GM18508 (cell line): ENCODE measurements at regions not wholly inside any gene's neighbourhood (a gene's known extent, or its start where the extent isn't known, plus 50 kb on each side); places are given as distances from the start of the nearest gene placed in this dataset.
"Not testable (repeated sequence)": the region's sequence is repeated elsewhere in the genome, so short reads cannot be mapped to it uniquely, and the experiment has no call there.

Source experiments
- ATAC-seq: cut with Tn5 transposase; IDR thresholded peaks from one replicate; pipeline ENCODE4 v1.9.1; 2021; ENCODE audit warnings: moderate number of reproducible peaks; ENCODE audit not compliant: insufficient read depth, unreplicated experiment

DNA sequence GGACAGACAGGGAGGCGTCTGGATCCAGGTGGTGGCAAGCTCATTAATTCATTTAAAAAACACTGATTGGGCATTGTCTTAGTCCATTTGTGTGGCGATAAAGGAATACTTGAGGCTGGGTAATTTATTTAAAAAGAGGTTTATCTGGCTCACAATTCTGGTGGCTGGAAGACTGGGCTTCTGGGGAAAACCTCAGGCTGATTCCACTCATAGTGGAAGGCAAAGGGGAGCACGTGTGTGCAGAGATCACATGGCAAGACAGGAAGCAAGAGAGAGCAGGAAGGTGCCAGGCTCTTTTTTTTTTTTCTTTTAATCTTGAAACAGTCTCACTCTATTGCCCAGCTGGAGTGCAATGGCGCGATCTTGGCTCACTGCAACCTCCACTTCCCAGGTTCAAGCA is 100.2 kb upstream of the METTL14 start:
- no peak for ATAC-seq

DNA sequence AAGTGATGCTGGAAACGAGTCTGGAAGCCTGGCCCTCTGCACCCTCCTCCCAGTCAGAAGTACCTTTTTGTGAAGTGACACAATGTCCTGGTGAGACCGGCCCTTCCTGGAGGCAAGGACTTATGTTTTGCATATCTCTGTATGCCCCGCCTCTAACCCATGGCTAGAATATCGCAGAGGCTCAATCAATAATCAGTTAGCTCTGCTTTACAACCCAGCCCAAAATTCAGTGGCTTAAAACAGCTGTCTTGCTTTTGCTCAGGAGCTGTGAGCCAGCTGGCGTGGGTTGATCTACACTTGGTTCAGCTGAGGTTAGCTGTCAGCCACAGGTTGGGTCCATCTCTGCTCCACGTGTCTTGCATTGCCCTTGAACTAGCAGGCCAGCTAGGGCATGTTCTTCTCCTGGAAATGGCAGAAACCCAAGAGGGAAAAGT is 98.8 kb upstream of the METTL14 start:
- no peak for ATAC-seq

DNA sequence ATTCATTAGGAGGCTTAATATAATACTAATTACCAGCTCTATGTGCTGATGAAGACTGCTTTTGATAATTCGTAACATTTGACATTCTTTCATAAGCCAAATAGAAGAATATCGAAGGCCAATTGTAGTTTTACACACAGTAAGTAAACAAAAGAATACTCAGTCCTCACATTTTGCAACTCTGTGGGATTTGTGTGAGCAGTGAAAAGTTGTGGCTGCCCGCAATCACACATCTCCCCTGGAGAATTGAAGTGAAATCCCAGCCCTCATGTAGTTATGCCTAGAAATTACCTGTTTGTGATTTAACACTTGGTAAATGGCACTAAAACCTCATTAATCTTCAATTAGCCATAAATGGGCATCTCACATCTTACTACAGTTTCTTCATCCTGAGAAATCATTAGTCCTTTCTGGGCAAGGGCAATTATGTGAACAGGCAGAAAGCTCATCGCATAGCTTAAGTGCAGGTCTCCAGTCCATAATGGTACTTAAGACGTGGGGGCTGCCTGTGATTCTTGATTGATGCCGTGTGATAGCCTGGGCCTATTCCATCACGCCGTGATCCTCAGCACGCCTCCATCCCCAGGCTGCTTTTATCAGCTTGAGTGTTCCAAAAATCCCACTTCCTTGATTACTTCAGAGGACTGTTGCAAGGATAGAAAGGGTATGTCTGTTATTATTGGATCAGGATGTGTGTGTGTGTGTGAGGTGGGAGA is 97.9 kb upstream of the METTL14 start:
- no peak for ATAC-seq

DNA sequence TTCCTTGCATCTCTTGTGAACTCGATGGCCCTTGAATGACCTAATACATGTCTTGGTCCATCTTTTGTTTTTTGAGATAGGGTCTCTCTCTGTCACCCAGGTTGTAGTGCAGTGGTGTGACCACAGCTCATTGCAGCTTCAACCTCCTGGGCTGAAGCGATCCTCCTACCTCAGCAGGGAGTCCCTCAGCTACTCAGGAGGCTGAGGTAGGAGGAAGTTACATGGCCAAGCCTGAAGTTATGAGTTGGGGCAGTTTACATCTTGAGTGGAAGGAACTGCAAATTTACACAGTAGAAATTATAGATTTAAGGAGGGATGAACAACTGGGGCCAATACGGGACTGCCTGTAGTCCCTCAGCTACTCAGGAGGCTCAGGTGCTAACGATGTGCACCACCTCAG is 97.2 kb upstream of the METTL14 start:
- no peak for ATAC-seq

DNA sequence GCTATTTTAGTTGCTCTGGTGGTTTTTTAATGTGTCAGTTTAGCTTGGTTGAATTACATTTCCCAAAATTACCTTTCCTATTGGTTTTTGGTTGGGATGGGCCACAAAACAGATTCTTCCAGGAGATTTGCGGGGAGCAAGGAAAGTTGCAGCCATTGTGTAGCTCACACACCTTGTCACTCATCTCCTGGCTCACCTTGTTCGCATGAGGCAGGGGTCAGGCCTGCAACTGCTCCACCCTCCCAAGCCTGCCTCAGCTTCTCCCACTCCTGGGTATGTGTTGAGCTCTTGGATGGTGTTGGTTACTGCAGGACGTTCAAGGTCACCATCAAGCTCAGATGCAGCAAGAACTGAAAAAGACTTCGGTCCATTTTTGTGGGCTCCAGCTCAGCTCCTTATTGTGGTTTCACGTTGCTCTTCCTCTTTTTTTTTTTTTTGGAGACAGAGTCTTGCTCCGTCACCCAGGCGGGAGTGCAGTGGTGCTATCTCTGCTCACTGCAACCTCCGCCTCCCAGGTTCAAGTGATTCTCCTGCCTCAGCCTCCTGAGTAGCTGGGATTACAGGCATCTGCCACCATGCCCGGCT is 95.6 kb upstream of the METTL14 start:
- no peak for ATAC-seq

DNA sequence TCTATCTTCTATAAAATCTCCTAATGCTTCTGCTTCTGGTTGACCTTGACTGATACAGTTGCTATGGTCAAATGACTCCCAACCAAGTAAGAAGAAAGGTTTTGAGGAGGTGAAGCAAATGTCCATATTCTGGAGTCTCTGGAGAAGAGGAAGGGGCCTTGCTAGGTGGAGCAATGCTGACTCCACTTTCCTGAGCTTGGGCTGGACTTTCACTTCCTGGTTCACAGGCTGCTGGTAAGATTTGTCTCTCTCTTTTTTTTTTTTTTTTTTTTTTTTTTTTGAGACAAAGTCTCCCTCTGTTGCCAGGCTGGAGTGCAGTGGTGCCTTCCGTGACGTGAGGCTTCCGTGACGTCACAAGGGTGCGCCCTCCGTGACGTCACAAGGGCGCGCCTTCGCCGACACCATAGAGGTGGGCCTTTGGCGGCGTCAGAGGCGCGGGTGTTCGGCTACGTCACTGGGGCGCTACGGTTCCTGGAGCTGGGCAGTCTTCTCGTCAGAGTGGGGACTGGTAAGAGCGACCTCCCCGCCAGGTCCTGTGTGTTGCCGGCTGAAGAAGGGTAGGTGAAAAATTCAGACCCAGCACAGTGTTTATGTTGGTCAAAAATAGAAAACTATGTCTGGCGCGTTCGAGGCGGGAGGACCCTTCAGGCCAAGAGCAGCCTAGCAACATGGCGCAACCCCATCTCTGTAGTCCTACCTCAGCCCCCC is 93.7 kb upstream of the METTL14 start:
- peak; percentile 98 for ATAC-seq

DNA sequence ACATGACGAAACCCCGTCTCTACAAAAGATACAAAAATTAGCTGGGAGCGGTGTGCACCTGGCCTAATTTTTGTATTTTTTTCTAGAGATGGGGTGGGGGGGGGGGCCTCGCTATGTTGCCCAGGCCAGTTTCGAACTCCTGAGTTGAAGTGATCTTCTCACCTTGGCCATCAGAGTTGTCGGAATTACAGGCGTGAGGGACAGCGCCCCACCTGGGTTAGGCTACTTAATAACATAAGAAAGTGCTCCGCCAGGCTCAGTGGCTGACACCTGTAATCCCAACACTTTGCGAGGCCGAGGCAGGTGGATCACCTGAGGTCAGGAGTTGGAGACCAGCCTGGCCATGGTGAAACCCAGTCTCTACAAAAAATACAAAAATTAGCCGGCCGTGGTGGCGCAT is 92.9 kb upstream of the METTL14 start:
- ATAC-seq: not testable (repeated sequence)

DNA sequence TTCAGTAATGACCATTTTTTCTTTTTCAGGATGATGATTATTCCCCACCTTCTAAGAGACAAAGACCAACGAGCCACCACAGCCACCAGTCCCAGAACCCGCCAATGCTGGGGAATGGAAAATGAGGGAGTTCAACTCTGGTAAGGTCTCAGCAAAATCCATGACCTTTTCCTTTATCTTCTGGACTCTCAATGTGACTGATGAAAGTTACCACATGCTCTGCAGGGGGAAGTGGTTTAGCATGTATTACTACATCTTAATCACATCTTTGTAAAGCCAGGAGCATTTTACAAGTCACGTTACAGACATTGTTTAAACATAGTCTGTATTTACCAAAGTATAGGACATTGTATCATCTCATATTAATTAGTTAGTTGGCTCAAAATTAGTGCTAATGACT is 89.3 kb upstream of the METTL14 start:
- not testable (repeated sequence) for ATAC-seq

DNA sequence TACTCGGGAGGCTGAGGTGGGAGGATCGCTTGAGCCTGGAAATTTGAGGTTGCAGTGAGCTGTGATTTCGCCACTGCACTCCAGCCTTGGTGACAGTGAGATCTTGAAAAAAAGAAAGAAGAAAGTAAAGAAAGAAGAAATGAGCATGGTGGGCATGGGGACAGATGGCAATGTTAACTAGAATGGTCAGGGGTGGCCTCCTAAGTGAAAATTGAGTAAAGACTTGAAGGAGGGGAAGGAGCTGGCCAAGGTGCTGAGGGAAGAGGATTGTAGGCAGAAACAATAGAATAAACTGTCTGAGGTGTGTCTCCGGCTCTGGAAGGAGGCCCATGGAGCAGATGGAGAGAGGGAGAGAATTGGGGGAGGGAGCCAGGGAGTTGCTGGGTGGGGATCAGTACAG is 60.1 kb upstream of the METTL14 start:
- ATAC-seq: not testable (repeated sequence)

DNA sequence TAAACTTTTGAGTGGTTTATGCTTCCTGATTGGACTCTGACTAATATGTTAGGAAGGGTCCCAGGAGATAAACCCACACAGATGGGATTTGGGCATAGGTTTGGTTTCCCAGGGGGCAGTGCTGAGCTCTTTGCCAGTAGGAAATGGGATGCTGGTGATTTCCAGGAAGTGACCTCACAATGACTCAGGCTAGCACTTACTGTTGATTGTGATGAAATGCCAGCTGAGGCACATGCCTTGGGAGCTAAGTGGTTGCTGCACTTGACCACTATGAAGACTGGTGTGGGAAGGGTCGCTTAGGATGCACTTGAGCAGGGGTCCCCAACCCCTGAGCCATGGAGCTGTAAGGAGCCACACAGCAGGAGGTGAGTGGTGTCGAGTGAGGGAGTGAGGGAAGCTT is 55.5 kb upstream of the METTL14 start:
- not testable (repeated sequence) for ATAC-seq

DNA sequence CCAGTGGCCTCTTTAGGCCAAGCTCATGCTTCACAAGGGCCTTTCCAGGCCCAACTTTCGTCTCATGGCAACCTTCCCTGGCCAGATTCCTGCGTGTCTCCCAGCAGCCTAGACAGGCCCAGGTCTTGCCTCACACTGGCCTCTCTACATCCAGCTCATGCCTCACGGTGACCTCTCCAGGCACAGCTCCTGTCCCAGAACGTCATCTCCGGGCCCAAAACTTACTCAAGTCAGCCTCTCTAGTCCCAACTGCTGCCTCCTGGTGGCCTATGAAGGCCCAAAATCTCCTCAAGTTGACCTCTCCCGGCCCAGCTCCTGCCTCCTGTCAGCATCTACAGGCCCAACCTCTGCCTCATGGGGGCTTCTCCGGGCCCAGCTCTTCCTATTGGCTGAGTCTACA is 54.3 kb upstream of the METTL14 start:
- not testable (repeated sequence) for ATAC-seq

DNA sequence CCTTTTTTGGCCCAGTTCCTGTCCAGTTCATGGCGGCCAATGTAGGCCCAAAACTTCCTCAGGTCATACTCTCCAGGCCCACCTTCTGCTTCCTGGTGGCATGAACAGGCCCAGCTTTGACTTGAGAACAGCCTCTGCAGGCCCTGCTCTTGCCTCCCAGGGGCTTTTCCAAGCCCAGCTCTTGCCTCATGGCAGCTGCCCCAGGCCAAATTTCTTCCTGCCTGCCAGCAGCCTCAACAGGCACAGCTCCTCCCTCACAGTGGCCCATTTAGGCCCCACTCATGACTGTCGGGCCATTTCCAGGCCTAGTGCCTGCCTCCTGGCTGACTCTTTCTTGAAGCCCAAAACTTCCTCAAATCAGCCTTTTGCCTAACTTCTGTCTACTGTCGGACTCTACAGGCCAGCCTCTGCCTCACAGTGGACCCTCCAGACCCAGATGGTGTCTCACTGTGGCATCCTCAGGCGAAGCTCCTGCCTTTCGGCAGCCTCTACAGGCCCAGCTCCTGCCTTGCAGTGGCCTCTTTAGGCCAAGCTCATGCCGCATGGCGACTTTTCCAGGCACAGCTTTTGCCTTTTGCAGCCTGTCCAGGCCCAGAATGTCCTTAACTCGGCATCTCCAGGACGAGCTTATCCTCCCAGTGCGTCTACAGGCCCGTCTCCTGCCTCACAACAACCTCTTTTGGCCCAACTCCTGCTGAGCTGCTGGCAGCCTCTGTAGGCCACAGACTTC is 53.7 kb upstream of the METTL14 start:
- not testable (repeated sequence) for ATAC-seq

DNA sequence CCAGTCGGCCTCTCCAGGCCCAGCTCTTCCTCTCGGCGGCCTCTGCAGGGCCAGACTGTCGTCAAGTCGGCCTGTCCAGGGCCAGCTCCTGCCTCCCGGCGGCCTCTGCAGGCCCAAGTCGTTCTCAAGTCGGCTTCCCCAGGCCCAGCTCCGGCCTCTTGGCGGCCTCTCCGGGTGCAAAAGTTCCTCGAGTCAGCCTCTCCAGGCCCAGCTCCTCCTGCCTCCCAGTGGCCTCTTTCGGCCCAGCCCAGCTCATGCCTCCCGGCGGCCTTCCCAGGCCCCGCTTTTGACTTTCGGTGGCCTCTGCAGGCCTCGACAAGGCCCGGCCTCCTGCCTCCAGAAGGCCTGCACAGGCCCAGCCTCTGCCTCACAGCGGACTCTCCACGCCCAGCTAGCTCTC is 51.7 kb upstream of the METTL14 start:
- not testable (repeated sequence) for ATAC-seq

DNA sequence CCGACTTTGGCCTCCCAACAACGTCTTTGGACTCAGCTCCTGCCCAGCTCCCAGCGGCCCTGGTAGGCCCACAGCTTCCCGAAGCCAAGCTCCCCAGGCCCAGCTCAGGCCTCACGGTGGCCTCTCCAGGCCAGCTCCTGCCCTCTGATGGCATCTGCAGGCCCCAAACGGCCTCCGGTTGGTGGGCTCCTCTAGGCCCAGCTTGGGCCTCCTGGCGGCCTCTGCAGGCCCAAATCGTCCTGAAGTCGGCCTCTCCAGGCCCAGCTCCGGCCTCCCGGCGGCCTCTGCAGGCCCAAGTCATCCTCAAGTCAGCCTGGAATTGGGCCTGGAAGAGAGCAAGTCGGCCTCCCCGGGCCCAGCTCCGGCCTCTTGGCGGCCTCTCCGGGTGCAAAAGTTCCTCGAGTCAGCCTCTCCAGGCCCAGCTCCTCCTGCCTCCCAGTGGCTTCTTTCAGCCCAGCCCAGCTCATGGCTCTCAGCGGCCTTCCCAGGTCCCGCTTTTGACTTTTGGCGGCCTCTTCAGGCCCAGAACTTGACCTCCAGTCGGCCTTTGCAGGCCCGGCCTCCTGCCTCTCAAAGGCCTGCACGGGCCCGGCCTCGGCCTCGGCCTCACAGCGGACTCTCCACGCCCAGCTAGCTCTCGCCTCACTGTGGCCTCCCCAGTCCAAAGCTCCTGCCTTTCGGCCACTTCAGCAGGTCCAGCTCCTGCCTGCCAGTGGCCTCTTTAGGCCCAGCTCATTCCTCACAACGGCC is 50.9 kb upstream of the METTL14 start:
- not testable (repeated sequence) for ATAC-seq
